Activated T-helper 1 cell treated with anti-CD3 and anti-CD28 coated beads, Interleukin-12 subunit alpha, Interleukin-12 subunit beta, Interleukin-2, Interleukin-4 antibody, amounts not matched to agents 30 ng/mL and 10 ng/mL and 1 ng/mL, durations not matched to agents 14 hours and 24 hours and 36 hours (primary cell): ENCODE measurements at regions not wholly inside any gene's neighbourhood (a gene's known extent, or its start where the extent isn't known, plus 50 kb on each side); places are given as distances from the start of the nearest gene placed in this dataset.

ENCODE experiments used
- DNase-seq: peaks from one replicate; pipeline ENCODE4 v3.0.0; 2021; ENCODE audit warnings: low spot score
- H3K27ac Mint-ChIP-seq: one replicate; pipeline ENCODE4 v1.8.0; 2021; ENCODE audit warnings: mild to moderate bottlenecking, mixed read lengths
- H3K27me3 Mint-ChIP-seq: one replicate; pipeline ENCODE4 v1.8.0; 2022; ENCODE audit warnings: mild to moderate bottlenecking, moderate library complexity, mixed read lengths; ENCODE audit not compliant: insufficient read depth
- H3K36me3 Mint-ChIP-seq: one replicate; pipeline ENCODE4 v1.8.0; 2021; ENCODE audit warnings: low read depth, mixed read lengths
- H3K4me1 Mint-ChIP-seq: one replicate; pipeline ENCODE4 v1.8.0; 2021; ENCODE audit warnings: low read depth, mixed read lengths
- H3K4me3 Mint-ChIP-seq: one replicate; pipeline ENCODE4 v1.8.0; 2021; ENCODE audit warnings: mild to moderate bottlenecking, moderate library complexity, mixed read lengths
- H3K9me3 Mint-ChIP-seq: one replicate; pipeline ENCODE4 v1.8.0; 2021; ENCODE audit warnings: mixed read lengths
- intact Hi-C: fragments of 100-400 bp; cut with micrococcal nuclease; formaldehyde crosslinking; loops from one replicate; pipeline ENCODE4 v1.15.1; 2024

DNA sequence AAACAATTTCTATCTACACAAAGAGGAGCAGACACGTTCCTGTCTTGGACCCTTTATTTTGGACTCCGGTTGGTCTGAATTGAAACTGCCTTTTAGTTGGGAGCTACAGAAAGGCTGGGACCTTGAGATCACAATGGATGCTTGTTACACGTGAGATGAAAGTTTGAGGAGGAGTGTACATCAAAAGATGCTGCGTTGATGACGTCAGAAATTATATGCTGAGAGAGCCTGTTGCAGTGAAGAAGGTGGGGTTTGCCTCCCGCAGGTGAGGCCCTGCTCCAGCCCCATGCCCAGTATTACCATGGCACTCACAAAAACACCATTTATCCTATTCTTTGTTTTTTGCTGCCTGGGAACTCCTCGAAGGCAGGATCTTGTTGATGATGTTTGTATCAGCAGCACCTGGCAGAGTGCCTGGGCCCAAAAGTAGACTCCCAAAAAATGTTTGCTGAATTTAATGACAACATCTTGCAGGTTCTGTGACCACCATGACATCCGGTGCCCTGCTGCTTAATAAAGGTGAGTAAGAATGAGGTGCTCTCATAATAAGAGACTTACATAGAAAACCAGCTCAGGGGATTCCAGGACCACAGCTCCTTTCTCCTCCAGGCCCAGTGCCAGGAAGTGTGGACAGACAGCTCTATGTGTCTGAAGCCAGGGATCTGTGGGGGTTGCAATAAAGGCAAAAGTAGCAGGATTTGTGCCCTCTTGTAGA, 136.1 kb upstream of the UBE2E1 start:
- Mint-ChIP-seq H3K4me3 (no peak overlapping the region), H3K27ac (no peak overlapping the region), H3K4me1 (no peaks in the 10 kb centered on the region), H3K9me3 (no peaks in the 10 kb centered on the region), H3K36me3 (no peaks in the 10 kb centered on the region), H3K27me3 (peaks cover 28% of the 10 kb centered on the region)
- DNase-seq, result no peak
- intact Hi-C loops, result no loop called here

DNA sequence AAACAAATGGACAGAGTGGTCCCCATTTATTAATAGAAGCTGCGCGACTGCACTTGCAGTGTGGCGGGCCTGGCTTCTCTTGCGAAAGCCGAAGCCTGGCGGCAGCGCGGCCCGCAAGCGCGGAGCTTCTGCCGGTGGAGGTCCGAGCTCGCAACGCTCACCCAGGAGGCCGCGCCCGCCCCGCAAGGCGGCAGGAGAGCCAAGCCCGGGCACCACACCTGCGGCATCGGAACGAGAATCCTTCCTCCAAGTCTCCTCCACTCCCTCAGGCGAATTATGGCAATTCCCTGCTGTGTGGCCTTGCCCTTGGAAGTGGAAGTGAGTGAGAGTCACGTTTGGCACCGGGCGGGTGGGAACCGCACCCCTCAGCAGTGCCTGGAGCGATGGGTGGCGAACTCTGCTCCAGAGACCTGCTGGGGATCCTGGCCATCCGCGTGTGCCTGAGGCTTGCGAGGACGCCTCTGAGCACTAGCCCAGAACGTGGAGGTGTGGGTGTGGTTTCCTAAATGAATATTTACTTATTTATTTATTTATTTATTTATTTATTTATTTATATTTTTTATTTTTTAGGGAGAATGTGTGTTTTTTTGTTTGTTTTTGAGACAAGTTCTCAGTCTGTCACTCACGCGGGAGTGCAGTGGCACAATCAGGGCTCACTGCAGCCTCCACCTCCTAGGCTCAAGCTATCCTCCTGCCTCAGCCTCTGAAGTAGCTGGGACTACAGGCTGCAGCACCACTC, 133.7 kb upstream of the UBE2E1 start:
- H3K4me1 Mint-ChIP-seq, result no peaks in the 10 kb centered on the region
- H3K36me3 Mint-ChIP-seq, result no peaks in the 10 kb centered on the region
- no peak for DNase-seq
- intact Hi-C loops, result no loop called here
- no peak overlapping the region for H3K27ac Mint-ChIP-seq
- peaks cover 32% of the 10 kb centered on the region for H3K27me3 Mint-ChIP-seq
- no peaks in the 10 kb centered on the region for H3K9me3 Mint-ChIP-seq
- no peak overlapping the region for H3K4me3 Mint-ChIP-seq

DNA sequence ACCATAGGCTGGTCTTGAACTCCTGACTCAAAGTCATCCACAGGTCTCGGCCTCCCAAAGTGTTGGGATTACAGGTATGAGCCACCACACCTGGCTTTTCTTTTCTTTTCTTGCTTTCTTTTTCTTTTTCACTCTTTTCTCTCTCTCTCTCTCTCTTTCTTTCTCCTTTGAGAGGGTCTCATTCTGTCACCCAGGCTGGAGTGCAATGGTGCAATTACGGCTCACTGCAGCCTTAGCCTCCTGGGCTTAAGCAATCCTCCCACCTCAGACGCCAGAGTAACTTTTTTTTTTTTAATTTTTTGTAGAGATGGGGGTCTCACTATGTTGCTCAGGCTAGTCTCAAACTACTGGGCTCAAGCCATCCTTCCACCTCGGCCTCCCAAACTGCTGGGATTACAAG, 133.1 kb upstream of the UBE2E1 start:
- intact Hi-C loops, result no loop called here
- no peaks in the 10 kb centered on the region for H3K4me1 Mint-ChIP-seq
- H3K9me3 Mint-ChIP-seq, result no peaks in the 10 kb centered on the region
- H3K27me3 Mint-ChIP-seq, result peaks cover 33% of the 10 kb centered on the region
- DNase-seq, result no peak
- no peaks in the 10 kb centered on the region for H3K36me3 Mint-ChIP-seq
- no peak overlapping the region for H3K4me3 Mint-ChIP-seq
- no peak overlapping the region for H3K27ac Mint-ChIP-seq

DNA sequence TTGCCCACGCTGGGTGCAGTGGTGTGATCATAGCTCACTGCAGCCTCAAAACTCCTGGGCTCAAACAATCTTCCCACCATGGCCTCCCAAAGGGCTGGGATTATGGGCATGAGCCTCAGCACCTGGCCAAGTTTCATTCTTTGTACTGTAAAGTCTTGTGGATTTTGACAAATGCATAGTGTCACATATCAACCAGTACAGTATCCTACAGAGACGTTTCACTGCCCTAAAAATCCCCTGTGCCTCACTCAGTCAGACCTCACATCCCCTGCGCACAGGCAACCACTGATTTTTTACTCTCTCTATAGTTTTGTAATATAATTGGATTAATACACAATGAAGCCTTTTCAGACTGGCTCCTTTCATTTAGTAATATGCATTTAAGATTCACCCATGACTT, 130.7 kb upstream of the UBE2E1 start:
- no peaks in the 10 kb centered on the region for H3K36me3 Mint-ChIP-seq
- DNase-seq, result no peak
- intact Hi-C loops, result no loop called here
- H3K4me3 Mint-ChIP-seq, result no peak overlapping the region
- H3K27me3 Mint-ChIP-seq, result peaks cover 31% of the 10 kb centered on the region
- no peak overlapping the region for H3K27ac Mint-ChIP-seq
- no peaks in the 10 kb centered on the region for H3K9me3 Mint-ChIP-seq
- H3K4me1 Mint-ChIP-seq, result no peaks in the 10 kb centered on the region

DNA sequence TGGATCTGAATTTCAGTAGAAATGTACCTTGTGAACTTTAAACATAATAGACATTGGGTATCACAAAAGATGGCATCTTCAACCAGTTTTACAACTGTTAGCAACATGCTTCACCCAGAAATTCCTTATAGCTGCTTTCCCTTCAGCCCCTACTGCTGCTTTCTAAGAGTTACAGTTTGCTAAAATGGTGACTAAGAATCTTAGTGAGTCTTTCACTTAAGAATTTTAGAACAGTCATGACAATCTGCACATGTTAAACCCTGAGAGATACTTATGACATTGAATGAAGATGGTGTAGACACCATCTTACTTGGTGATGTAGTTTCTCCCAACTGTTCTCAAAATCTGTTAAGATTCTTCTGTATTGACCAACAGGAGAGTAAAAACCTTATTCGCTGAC, 129.7 kb upstream of the UBE2E1 start:
- H3K4me1 Mint-ChIP-seq, result no peaks in the 10 kb centered on the region
- H3K4me3 Mint-ChIP-seq, result no peak overlapping the region
- H3K9me3 Mint-ChIP-seq, result no peaks in the 10 kb centered on the region
- no peak for DNase-seq
- H3K27ac Mint-ChIP-seq, result no peak overlapping the region
- intact Hi-C loops, result no loop called here
- H3K27me3 Mint-ChIP-seq, result peaks cover 26% of the 10 kb centered on the region
- H3K36me3 Mint-ChIP-seq, result no peaks in the 10 kb centered on the region

DNA sequence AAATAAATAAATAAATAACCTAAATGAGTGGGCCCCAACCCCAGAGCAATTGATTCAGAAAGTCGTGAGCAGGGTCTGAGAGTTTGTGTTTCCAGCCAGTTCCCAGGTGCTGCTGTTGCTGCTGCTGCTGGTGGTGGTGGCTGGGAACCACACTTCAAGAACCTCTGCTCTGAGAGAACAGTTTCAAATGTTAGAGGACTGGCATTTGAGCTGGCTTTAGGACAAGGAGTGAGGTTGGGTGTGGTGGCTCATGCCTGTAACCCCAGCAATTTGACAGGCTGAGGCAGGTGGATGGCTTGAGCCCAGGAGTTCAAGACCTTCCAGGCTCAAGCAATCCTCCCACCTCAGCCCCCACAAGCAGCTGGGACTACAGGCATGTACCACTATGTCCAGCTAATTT, 123.1 kb upstream of the UBE2E1 start:
- Mint-ChIP-seq H3K27me3 (peaks cover 2% of the 10 kb centered on the region), H3K36me3 (no peaks in the 10 kb centered on the region), H3K27ac (no peak overlapping the region), H3K4me1 (no peaks in the 10 kb centered on the region), H3K9me3 (no peaks in the 10 kb centered on the region), H3K4me3 (no peak overlapping the region)
- intact Hi-C loops, result no loop called here
- DNase-seq, result no peak

DNA sequence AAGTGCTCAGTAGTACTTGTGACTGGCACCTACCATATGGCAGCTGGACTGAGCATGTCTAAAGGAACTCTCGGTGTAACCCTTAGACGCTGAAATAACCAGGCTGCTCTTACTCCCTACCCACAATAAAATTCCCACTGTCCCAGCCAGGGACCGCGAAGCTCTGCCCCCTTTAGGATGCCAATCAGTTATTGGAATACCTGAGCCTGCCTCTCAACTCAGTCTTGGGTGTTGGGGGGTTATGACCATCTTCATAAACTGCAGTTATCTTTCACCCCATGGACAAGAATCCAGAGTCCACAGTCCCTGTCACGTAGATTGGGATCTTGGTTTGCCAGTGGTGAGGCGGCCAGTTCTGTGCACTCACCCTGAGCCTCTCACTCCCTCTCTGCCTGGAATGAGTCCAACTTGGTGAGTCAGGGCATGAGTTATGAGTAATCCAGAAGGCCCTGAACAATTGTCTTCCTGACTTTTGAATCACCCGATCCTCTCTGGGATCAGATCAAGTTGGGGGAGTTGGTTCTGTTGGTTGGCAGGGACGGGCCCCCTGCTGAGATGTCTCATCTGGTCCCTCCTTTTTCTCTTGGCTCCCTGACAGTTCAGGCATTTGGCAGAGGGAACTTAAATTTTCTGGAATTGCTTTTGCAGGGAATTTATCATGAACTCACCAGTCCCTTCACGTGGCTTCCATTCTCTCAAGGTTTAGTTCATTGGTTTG, 120.1 kb upstream of the UBE2E1 start:
- Mint-ChIP-seq H3K9me3 (no peaks in the 10 kb centered on the region), H3K27me3 (no peaks in the 10 kb centered on the region), H3K4me3 (no peak overlapping the region), H3K4me1 (no peaks in the 10 kb centered on the region), H3K27ac (no peak overlapping the region), H3K36me3 (no peaks in the 10 kb centered on the region)
- intact Hi-C loops, result no loop called here
- no peak for DNase-seq

DNA sequence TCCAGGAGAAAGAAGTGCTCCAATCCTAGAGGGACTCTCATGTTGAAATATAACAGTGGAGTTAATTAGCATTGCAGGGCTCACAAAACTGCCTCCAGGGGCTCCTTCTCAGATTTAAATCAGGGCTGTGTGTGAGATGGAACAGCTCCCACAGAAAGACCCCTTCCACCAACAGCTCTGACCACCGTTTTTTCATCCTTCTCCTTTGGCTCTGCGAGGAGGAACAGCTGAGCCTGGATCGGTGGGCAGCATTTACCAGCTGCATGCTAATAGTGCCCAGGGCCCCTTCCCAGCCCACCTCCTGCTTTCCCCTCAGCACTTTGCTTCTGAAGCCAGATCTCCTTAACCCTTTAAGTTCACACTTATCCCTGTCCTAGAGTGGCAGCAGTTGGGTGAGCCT, 119.2 kb upstream of the UBE2E1 start:
- H3K9me3 Mint-ChIP-seq, result no peaks in the 10 kb centered on the region
- H3K4me3 Mint-ChIP-seq, result no peak overlapping the region
- H3K36me3 Mint-ChIP-seq, result no peaks in the 10 kb centered on the region
- no peak for DNase-seq
- no peaks in the 10 kb centered on the region for H3K4me1 Mint-ChIP-seq
- no peaks in the 10 kb centered on the region for H3K27me3 Mint-ChIP-seq
- intact Hi-C loops, result no loop called here
- H3K27ac Mint-ChIP-seq, result no peak overlapping the region

DNA sequence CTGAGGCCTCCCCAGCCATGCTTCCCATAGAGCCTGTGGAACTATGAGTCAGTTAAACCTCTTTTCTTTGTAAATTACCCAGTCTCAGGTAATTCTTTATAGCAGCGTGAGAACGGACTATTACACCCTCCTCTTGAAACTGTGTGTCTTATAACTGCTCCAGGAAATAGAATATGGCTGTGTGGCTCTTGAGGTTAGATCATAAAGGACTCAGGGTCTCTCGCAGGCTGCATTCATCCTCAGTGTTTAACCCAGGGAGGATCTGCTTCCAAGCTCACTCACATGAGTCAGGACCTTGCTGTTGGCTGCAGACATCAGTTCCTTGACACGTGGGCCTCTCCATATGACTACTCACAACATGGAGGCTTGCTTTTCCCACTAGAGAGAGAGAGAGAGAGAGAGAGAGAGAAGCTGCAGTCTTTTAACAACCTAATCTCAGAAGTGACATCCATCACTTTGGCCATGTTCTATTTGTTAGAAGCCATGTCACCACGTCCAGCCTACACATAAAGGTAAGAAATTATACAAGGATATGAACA, 114.3 kb upstream of the UBE2E1 start:
- no peak overlapping the region for H3K27ac Mint-ChIP-seq
- DNase-seq, result no peak
- H3K9me3 Mint-ChIP-seq, result no peaks in the 10 kb centered on the region
- H3K27me3 Mint-ChIP-seq, result no peaks in the 10 kb centered on the region
- no peaks in the 10 kb centered on the region for H3K4me1 Mint-ChIP-seq
- no peaks in the 10 kb centered on the region for H3K36me3 Mint-ChIP-seq
- intact Hi-C loops, result no loop called here
- H3K4me3 Mint-ChIP-seq, result no peak overlapping the region

DNA sequence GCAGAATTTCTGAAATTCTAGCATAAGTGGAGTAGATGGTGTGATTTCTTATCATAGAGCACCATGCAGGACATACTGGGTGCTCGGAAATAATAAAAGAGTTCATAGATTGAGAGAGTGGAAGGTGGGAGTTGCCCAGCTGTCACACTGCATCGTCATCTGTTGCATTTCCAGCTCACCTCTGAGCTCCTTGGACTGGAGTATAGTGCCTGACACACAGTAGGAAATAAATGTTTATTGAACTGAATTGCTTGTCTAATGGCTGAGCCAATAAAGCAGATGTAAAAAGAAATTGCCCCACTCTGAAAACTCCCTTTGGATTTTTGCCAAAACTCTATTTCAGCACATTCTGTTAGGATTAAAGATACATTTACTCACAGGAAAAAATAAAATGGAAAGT, 108.9 kb upstream of the UBE2E1 start:
- intact Hi-C loops, result no loop called here
- H3K27me3 Mint-ChIP-seq, result no peaks in the 10 kb centered on the region
- no peaks in the 10 kb centered on the region for H3K4me1 Mint-ChIP-seq
- H3K4me3 Mint-ChIP-seq, result no peak overlapping the region
- DNase-seq, result no peak
- no peaks in the 10 kb centered on the region for H3K9me3 Mint-ChIP-seq
- H3K36me3 Mint-ChIP-seq, result no peaks in the 10 kb centered on the region
- no peak overlapping the region for H3K27ac Mint-ChIP-seq

DNA sequence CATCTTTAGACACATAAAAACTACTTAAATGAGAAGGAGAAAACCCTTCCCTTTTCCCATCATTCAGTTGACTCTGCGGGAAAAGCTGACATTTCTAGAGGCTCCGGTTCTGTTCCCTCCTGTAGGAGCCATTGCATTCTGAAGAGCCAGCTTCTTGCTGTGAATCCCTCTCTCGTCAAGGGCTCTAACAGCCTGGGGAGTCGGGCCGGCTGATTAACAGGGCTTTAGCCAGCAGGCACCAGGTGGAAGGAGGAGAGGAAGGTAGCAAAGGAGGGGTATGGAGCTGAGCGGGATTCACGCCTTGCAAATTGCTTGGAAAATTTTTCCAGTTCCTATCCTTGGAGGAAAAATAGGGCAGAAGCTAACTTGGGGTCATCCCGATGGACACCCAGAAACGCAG, 108.3 kb upstream of the UBE2E1 start:
- H3K27ac Mint-ChIP-seq, result no peak overlapping the region
- no peaks in the 10 kb centered on the region for H3K36me3 Mint-ChIP-seq
- intact Hi-C loops, result no loop called here
- H3K4me3 Mint-ChIP-seq, result no peak overlapping the region
- no peaks in the 10 kb centered on the region for H3K27me3 Mint-ChIP-seq
- DNase-seq, result no peak
- H3K4me1 Mint-ChIP-seq, result no peaks in the 10 kb centered on the region
- H3K9me3 Mint-ChIP-seq, result no peaks in the 10 kb centered on the region

DNA sequence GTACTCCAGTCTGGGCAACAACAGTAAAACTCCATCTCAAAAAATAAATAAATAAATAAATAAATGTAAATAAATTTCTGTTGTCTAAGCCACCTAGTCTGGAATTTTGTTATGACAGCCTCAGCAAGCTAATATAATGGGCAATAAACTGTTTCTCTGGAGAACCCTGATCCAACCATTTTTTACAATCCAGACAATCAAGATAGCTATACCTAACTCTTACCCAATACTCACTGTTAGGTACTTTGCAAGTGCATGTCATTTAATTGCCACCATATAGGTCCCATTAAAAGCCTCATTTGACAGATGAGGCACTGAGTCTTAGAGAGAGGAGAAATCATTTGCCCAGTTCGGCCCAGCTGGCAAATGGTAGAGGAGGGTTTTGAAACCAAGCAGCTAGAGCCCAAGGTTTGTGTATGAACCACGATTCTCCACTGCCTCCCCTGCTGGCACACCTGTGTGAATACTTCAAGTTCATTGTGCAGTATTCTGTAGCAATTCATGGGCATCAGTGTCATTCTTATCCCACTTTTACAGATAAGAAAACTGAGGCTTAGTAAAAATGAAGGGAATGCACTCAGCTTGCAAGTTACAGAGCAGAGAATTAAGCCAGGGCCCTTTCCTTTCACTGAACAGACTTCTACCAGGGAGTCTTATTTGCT, 107.0 kb upstream of the UBE2E1 start:
- no peaks in the 10 kb centered on the region for H3K36me3 Mint-ChIP-seq
- H3K27me3 Mint-ChIP-seq, result no peaks in the 10 kb centered on the region
- no peaks in the 10 kb centered on the region for H3K4me1 Mint-ChIP-seq
- no peak overlapping the region for H3K4me3 Mint-ChIP-seq
- no peak overlapping the region for H3K27ac Mint-ChIP-seq
- H3K9me3 Mint-ChIP-seq, result no peaks in the 10 kb centered on the region
- no peak for DNase-seq
- intact Hi-C loops, result no loop called here

DNA sequence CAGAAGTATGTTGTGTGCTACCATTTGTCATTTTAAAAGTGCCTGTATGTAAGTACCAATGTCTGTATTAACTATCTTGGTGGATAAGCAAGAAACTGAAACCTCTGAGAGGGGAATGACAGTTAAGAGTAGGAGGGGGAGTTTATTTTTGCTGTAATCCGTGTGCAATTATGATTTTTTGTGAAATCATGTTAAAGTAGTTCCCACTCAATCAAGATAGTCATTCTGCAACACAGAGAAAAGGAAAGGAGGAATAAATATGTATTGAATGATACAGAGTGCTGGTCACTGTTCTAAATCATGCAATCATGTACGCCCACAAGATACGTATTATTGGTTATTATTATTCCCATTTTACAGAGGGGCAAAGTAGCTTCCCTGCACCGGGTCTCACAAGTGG, 105.1 kb upstream of the UBE2E1 start:
- Mint-ChIP-seq H3K9me3 (no peaks in the 10 kb centered on the region), H3K4me3 (no peak overlapping the region), H3K36me3 (no peaks in the 10 kb centered on the region), H3K27ac (no peak overlapping the region), H3K27me3 (no peaks in the 10 kb centered on the region), H3K4me1 (peaks cover 1% of the 10 kb centered on the region)
- intact Hi-C loops, result no loop called here
- DNase-seq, result no peak
